Caco-2 (cell line): ENCODE measurements at regions not wholly inside any gene's neighbourhood (a gene's known extent, or its start where the extent isn't known, plus 50 kb on each side); places are given as distances from the start of the nearest gene placed in this dataset.

ENCODE experiments used
- BruUV-seq: library from RNA; stranded (reverse); fragments of 400-500 nt; replicated peaks from 2 replicates; lab custom pipeline; 2021; lab: Mats Ljungman, UMichigan
- CTCF ChIA-PET: fragments of 300-600 bp; sonication (Branson Sonifier 250); formaldehyde crosslinking; loops from one replicate; lab custom pipeline; 2022; ENCODE audit warnings: antibody characterized with exemption; lab: Charles Lee
- POLR2A ChIA-PET: fragments of 300-600 bp; sonication (Branson Sonifier 250); formaldehyde crosslinking; loops from one replicate; lab custom pipeline; 2022; ENCODE audit warnings: antibody characterized with exemption; lab: Charles Lee
- DNase-seq, 2 experiments: peaks; one replicate each; pipeline versions ENCODE4 v3.0.0 to v3.0.0-alpha.2; 2020 to 2022
- H3K27me3 ChIP-seq: replicated peaks from 2 replicates; pipeline ENCODE4 v1.6.0; 2011; ENCODE audit warnings: low read length; ENCODE audit not compliant: control insufficient read depth, insufficient read depth
- H3K36me3 ChIP-seq: 2 replicates; pipeline ENCODE4 v1.5.1; 2011; ENCODE audit warnings: low read length; ENCODE audit not compliant: control insufficient read depth, insufficient read depth
- H3K4me1 ChIP-seq: fragments of 250-450 bp; sonication (Bioruptor Pico); 2 replicates; pipeline ENCODE4 v1.5.1; 2020; ENCODE audit warnings: mild to moderate bottlenecking
- H3K4me3 ChIP-seq: 2 replicates; pipeline ENCODE4 v1.5.1; 2011; ENCODE audit warnings: low read depth, mild to moderate bottlenecking, control low read depth, low read length
- H3K9me3 ChIP-seq: fragments of 250-450 bp; sonication (Bioruptor Pico); 2 replicates; pipeline ENCODE4 v1.5.1; 2020; ENCODE audit warnings: mild to moderate bottlenecking, moderate library complexity
- H3K27ac Mint-ChIP-seq: one replicate; pipeline ENCODE4 v1.8.0; 2022; ENCODE audit warnings: mixed read lengths; ENCODE audit not compliant: unreplicated experiment
- H3K27me3 Mint-ChIP-seq: one replicate; pipeline ENCODE4 v1.8.0; 2022; ENCODE audit warnings: mixed read lengths; ENCODE audit not compliant: insufficient read depth, unreplicated experiment
- H3K36me3 Mint-ChIP-seq: one replicate; pipeline ENCODE4 v1.8.0; 2022; ENCODE audit warnings: mild to moderate bottlenecking, mixed read lengths; ENCODE audit not compliant: insufficient read depth, unreplicated experiment
- H3K4me1 Mint-ChIP-seq: one replicate; pipeline ENCODE4 v1.8.0; 2022; ENCODE audit warnings: low read depth, mixed read lengths; ENCODE audit not compliant: unreplicated experiment
- H3K4me3 Mint-ChIP-seq: one replicate; pipeline ENCODE4 v1.8.0; 2022; ENCODE audit warnings: mild to moderate bottlenecking, moderate library complexity, mixed read lengths; ENCODE audit not compliant: unreplicated experiment
- H3K9me3 Mint-ChIP-seq: one replicate; pipeline ENCODE4 v1.8.0; 2022; ENCODE audit warnings: mixed read lengths; ENCODE audit not compliant: unreplicated experiment
- CTCF ChIP-seq, 2 experiments: fragments of 200-600 bp in 1 of 2; IDR thresholded peaks; 1 replicate in 1 of 2; 2 replicates in 1 of 2; pipeline versions ENCODE4 v1.5.1 to v1.8.0; 2011 to 2022; ENCODE audit warnings: antibody characterized with exemption in 1 of 2, control low read depth in 1 of 2, inconsistent platforms in 1 of 2, low read depth in 1 of 2, low read length in 1 of 2, mild to moderate bottlenecking in 1 of 2, moderate library complexity in 1 of 2; ENCODE audit not compliant: insufficient read depth in 1 of 2, severe bottlenecking in 1 of 2, unreplicated experiment in 1 of 2
- intact Hi-C: fragments of 100-400 bp; cut with micrococcal nuclease; formaldehyde crosslinking; loops from one replicate; pipeline ENCODE4 v1.10.0; 2022; ENCODE audit not compliant: unreplicated experiment

- no peaks in the 10 kb centered on the region for H3K36me3 Mint-ChIP-seq
- Histone ChIP-seq H3K27me3 (no peaks in the 10 kb centered on the region; the same call in 1 of the 2 replicates), H3K36me3 (no peaks in the 10 kb centered on the region), H3K4me1 (no peaks in the 10 kb centered on the region), H3K4me3 (no peak overlapping the region), H3K9me3 (no peaks in the 10 kb centered on the region)
- ChIA-PET POLR2A (no interaction called here), CTCF (no interaction called here)
- no peaks in the 10 kb centered on the region for H3K9me3 Mint-ChIP-seq
- DNase-seq: no peak
- no TSS peak for BruUV-seq
- no peak for TF ChIP-seq CTCF (IDR thresholded peaks at IDR 0.05; ENCODE audit: insufficient read depth in 1 of 2, low read depth in 1 of 2, low read length in 1 of 2, severe bottlenecking in 1 of 2, unreplicated experiment in 1 of 2)
- no peak overlapping the region for H3K4me3 Mint-ChIP-seq
- H3K27me3 Mint-ChIP-seq: peaks cover 4% of the 10 kb centered on the region
- intact Hi-C loops: no loop called here
- no peaks in the 10 kb centered on the region for H3K4me1 Mint-ChIP-seq
- no peak overlapping the region for H3K27ac Mint-ChIP-seq
Observed at GRCh38 chr9:99354104-99354503, 132.0 kb downstream of the SEC61B start.

GRCh38 chr9:99356512-99356971, 134.5 kb downstream of the SEC61B start:
- DNase-seq: no peak
- H3K9me3 Mint-ChIP-seq: no peaks in the 10 kb centered on the region
- Histone ChIP-seq H3K36me3 (no peaks in the 10 kb centered on the region), H3K27me3 (no peaks in the 10 kb centered on the region; the same call in 1 of the 2 replicates), H3K4me1 (no peaks in the 10 kb centered on the region), H3K4me3 (no peak overlapping the region), H3K9me3 (no peaks in the 10 kb centered on the region)
- H3K27me3 Mint-ChIP-seq: peaks cover 13% of the 10 kb centered on the region
- H3K36me3 Mint-ChIP-seq: no peaks in the 10 kb centered on the region
- no TSS peak for BruUV-seq
- TF ChIP-seq CTCF (IDR thresholded peaks at IDR 0.05; ENCODE audit: insufficient read depth in 1 of 2, low read depth in 1 of 2, low read length in 1 of 2, severe bottlenecking in 1 of 2, unreplicated experiment in 1 of 2): no peak
- H3K27ac Mint-ChIP-seq: no peak overlapping the region
- CTCF ChIA-PET: no interaction called here
- intact Hi-C loops: no loop called here
- no peaks in the 10 kb centered on the region for H3K4me1 Mint-ChIP-seq
- POLR2A ChIA-PET: no interaction called here
- no peak overlapping the region for H3K4me3 Mint-ChIP-seq

GRCh38 chr9:99357575-99357974, 135.5 kb downstream of the SEC61B start:
- H3K9me3 ChIP-seq: no peaks in the 10 kb centered on the region
- H3K27me3 ChIP-seq: no peaks in the 10 kb centered on the region; the same call in 1 of the 2 replicates
- CTCF ChIA-PET: no interaction called here
- Mint-ChIP-seq H3K27ac (no peak overlapping the region), H3K36me3 (no peaks in the 10 kb centered on the region), H3K9me3 (no peaks in the 10 kb centered on the region), H3K4me3 (no peak overlapping the region), H3K4me1 (no peaks in the 10 kb centered on the region), H3K27me3 (peaks cover 16% of the 10 kb centered on the region)
- intact Hi-C loops: no loop called here
- no peak overlapping the region for H3K4me3 ChIP-seq
- no peak for DNase-seq
- no peaks in the 10 kb centered on the region for H3K4me1 ChIP-seq
- BruUV-seq: no TSS peak
- POLR2A ChIA-PET: no interaction called here
- no peaks in the 10 kb centered on the region for H3K36me3 ChIP-seq
- TF ChIP-seq CTCF (IDR thresholded peaks at IDR 0.05; ENCODE audit: insufficient read depth in 1 of 2, low read depth in 1 of 2, low read length in 1 of 2, severe bottlenecking in 1 of 2, unreplicated experiment in 1 of 2): no peak
